ENCODE measurements at regions not wholly inside any gene's neighbourhood (a gene's known extent, or its start where the extent isn't known, plus 50 kb on each side); places are given as distances from the start of the nearest gene placed in this dataset.
"Not testable (repeated sequence)": the region's sequence is repeated elsewhere in the genome, so short reads cannot be mapped to it uniquely, and the experiment has no call there.

DNA sequence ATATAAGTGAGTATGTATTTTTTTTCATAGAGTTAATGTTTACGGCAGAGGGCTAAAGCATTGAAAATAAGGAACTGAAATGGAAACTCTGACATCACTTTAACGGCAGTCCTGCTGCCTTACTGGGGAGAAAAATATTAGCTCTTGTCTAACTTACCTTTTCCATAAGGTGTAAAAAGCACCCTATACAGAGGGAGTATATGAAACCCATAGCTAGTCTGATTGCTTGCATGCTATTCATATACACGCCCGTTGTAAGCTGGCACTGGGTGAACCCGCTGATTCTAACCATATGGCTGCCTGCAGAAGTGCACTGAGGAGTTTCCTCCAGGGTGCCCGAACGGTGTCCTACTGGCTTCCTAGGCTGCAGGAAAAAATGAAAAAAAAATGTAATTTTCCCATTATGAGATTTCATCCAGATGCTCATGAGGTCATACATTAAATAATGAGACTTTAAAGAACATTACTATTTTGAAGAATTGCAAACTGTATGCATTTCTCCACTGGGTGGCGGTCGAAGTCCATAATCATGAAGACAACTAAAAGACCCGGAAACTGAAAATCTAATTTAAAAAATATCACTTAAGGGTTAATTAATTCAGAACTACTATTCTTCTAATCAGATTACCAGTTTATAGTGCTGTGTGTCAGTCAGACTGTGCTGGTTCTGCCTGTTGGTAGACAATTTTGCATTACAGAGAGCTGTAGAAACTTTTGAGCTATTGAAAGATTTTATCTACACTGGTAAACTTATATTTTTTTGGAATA is 144.7 kb downstream of the ALX1 start:
- H3K4me3 ChIP-seq (ENCODE audit: low read depth, low read length), result no peak overlapping the region
- TF ChIP-seq, protein P1, sequence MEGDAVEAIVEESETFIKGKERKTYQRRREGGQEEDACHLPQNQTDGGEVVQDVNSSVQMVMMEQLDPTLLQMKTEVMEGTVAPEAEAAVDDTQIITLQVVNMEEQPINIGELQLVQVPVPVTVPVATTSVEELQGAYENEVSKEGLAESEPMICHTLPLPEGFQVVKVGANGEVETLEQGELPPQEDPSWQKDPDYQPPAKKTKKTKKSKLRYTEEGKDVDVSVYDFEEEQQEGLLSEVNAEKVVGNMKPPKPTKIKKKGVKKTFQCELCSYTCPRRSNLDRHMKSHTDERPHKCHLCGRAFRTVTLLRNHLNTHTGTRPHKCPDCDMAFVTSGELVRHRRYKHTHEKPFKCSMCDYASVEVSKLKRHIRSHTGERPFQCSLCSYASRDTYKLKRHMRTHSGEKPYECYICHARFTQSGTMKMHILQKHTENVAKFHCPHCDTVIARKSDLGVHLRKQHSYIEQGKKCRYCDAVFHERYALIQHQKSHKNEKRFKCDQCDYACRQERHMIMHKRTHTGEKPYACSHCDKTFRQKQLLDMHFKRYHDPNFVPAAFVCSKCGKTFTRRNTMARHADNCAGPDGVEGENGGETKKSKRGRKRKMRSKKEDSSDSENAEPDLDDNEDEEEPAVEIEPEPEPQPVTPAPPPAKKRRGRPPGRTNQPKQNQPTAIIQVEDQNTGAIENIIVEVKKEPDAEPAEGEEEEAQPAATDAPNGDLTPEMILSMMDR (IDR thresholded peaks at IDR 0.05; ENCODE audit: insufficient read depth, low read length), result peak; percentile 47
- DNase-seq (ENCODE audit: low read depth), result peak; percentile 35

DNA sequence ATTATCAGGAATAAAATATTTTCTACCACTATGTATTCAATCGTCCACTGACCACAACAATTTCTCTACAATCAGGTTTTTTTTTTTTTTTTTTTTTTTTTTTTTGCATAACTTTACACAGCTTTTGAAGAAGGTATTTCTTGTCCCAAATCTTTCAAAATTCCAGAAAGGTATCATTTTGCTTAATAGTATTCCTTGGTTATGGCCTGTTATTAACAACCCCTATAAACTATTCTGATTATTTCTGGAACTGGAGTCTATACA is 145.3 kb downstream of the ALX1 start:
- H3K4me3 ChIP-seq (ENCODE audit: low read depth, low read length), result no peak overlapping the region
- DNase-seq (ENCODE audit: low read depth), result no peak
- TF ChIP-seq, protein P1 (IDR thresholded peaks at IDR 0.05; ENCODE audit: insufficient read depth, low read length), result no peak

DNA sequence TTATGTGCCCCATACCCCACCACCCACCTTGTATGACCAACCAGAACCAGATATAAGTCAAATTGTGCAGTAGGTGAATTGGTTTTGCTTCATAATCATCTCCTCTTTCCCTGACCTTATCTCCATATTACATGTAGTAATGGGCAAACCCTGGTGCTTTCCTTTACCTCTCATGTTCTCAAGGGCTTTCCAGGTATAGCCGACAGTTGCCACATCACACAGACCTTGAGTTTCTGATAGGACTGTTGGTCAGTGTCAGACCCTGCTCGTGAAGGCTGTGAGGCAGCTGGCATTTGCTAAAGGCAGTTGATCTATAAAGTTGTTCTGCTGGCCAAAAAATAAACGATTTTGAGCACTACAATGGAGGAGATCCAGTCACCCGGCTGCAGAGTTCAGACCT is 145.9 kb downstream of the ALX1 start:
- no peak for DNase-seq (ENCODE audit: low read depth)
- H3K4me3 ChIP-seq (ENCODE audit: low read depth, low read length), result no peak overlapping the region
- TF ChIP-seq, protein P1 (IDR thresholded peaks at IDR 0.05; ENCODE audit: insufficient read depth, low read length), result no peak

DNA sequence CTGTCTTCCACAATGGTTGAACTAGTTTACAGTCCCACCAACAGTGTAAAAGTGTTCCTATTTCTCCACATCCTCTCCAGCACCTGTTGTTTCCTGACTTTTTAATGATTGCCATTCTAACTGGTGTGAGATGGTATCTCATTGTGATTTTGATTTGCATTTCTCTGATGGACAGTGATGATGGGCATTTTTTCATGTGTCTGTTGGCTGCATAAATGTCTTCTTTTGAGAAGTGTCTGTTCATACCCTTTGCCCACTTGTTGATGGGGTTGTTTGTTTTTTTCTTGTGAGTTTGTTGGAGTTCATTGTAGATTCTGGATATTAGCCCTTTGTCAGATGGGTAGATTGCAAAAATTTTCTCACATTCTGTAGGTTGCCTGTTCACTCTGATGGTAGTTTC is 153.1 kb downstream of the ALX1 start:
- not testable (repeated sequence) for DNase-seq (ENCODE audit: low read depth); H3K4me3 ChIP-seq (ENCODE audit: low read depth, low read length)

DNA sequence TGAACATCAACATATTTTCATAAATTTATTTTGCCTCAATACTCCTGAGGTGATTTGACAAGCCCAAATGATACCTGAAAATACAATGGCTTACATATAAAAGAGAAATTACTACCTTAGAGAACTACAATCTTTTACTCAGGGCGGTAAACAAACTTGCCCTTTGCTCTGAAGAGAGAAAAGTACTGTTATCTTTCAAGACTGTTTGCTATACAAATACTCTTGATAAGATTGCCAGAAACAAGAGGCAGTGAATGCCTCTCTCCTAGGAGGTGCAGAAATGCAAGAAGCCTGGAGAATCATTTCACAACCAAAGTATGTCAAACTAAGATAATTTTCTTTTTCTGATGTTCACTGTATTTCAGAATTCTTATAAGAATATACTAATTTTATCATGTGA is 160.3 kb downstream of the ALX1 start:
- no peak for DNase-seq (ENCODE audit: low read depth)
- H3K4me3 ChIP-seq (ENCODE audit: low read depth, low read length), result no peak overlapping the region
- TF ChIP-seq, protein P1 (IDR thresholded peaks at IDR 0.05; ENCODE audit: insufficient read depth, low read length), result no peak

DNA sequence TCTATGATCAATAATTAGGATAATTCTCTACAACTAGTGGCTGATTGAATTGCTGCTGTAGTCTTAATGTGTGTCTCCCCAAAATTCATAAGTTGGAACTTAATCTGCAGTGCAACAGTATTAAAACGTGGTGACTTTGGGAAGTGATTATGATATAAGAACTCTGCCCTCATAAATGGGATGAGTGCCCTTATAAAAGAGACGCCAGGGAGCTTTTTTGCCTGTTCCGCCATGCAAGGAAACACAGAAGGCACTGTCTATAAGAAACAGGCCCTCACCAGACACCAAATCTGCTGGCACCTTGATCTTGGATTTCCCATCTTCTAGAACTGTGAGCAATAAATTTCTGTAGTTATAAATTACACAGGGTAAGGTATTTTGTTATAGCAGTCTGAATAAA is 161.0 kb downstream of the ALX1 start:
- H3K4me3 ChIP-seq (ENCODE audit: low read depth, low read length), result no peak overlapping the region
- TF ChIP-seq, protein P1 (IDR thresholded peaks at IDR 0.05; ENCODE audit: insufficient read depth, low read length), result no peak
- no peak for DNase-seq (ENCODE audit: low read depth)

DNA sequence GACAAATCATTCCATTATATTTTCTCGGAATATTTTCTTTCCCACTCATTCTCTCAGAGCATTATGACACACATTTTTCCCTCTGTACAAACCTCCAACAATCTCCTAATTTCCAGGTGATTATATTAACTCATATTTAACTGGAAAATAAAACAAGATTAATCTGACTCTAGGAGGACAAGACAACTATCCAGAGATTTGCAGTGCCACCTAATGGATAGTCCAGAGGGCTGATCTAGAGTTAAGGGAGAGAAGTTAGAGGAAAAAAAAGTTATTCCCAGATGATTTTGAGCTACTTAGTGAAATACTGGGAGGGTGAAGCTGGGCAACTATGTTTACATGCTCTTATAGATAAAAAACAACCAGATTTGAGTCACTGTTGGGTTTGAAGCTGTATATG is 161.7 kb downstream of the ALX1 start:
- DNase-seq (ENCODE audit: low read depth), result peak; percentile 36
- TF ChIP-seq, protein P1 (IDR thresholded peaks at IDR 0.05; ENCODE audit: insufficient read depth, low read length), result peak; percentile 50
- no peak overlapping the region for H3K4me3 ChIP-seq (ENCODE audit: low read depth, low read length)
